GM12875 (cell line): ENCODE measurements at regions not wholly inside any gene's neighbourhood (a gene's known extent, or its start where the extent isn't known, plus 50 kb on each side); places are given as distances from the start of the nearest gene placed in this dataset.

Source experiments
- H3K4me3 ChIP-seq: one replicate; pipeline ENCODE4 v1.5.1; 2011; ENCODE audit warnings: low read depth, low read length, control low read depth
- CTCF ChIP-seq: IDR thresholded peaks from 2 replicates; pipeline ENCODE4 v1.5.1; 2011; ENCODE audit warnings: low read depth, mild to moderate bottlenecking, control low read depth, inconsistent platforms, low read length, moderate library complexity, borderline replicate concordance; ENCODE audit not compliant: insufficient read depth

- TF ChIP-seq CTCF, result no peak
- H3K4me3 ChIP-seq, result no peak overlapping the region
Measured at GRCh38 chr9:81411961-81412360, 277.4 kb downstream of the TLE1 start.

- no peak overlapping the region for H3K4me3 ChIP-seq
- no peak for TF ChIP-seq CTCF
Measured at GRCh38 chr9:81410201-81410600, 279.1 kb downstream of the TLE1 start.

- H3K4me3 ChIP-seq, result no peak overlapping the region
- no peak for TF ChIP-seq CTCF
Measured at GRCh38 chr9:81408951-81409350, 280.4 kb downstream of the TLE1 start.

GRCh38 chr9:81404931-81405598 is 284.3 kb downstream of the TLE1 start:
- no peak for TF ChIP-seq CTCF
- H3K4me3 ChIP-seq, result no peak overlapping the region

- TF ChIP-seq CTCF, result no peak
- H3K4me3 ChIP-seq, result no peak overlapping the region
Measured at GRCh38 chr9:81397481-81398381, 291.6 kb downstream of the TLE1 start.

- no peak overlapping the region for H3K4me3 ChIP-seq
- TF ChIP-seq CTCF, result no peak
Measured at GRCh38 chr9:81396528-81396927, 292.8 kb downstream of the TLE1 start.

GRCh38 chr9:81395676-81396054 is 293.7 kb downstream of the TLE1 start:
- no peak overlapping the region for H3K4me3 ChIP-seq
- TF ChIP-seq CTCF, result no peak
